A673 (cell line): ENCODE measurements at regions not wholly inside any gene's neighbourhood (a gene's known extent, or its start where the extent isn't known, plus 50 kb on each side); places are given as distances from the start of the nearest gene placed in this dataset.

Experiments used
- BruUV-seq: library from RNA; stranded (reverse); fragments of 400-500 nt; replicated peaks from 2 replicates; lab custom pipeline; 2021; lab: Mats Ljungman, UMichigan
- CTCF ChIA-PET: fragments of 300-600 bp; sonication (Branson Sonifier 250); formaldehyde crosslinking; loops from one replicate; lab custom pipeline; 2022; ENCODE audit warnings: antibody characterized with exemption; lab: Charles Lee
- POLR2A ChIA-PET: fragments of 300-600 bp; sonication (Branson Sonifier 250); formaldehyde crosslinking; loops from one replicate; lab custom pipeline; 2022; ENCODE audit warnings: antibody characterized with exemption; ENCODE audit not compliant: low non-redundant PET; lab: Charles Lee
- DNase-seq: peaks from one replicate; pipeline ENCODE4 v3.0.0-alpha.2; 2015; ENCODE audit warnings: low spot score
- H3K27ac ChIP-seq: fragments of 200-600 bp; sonication (generic); 2 replicates; pipeline ENCODE4 v1.5.1; 2016; ENCODE audit warnings: mixed run types, low read depth, mild to moderate bottlenecking, mixed read lengths, antibody characterized with exemption, low read length; ENCODE audit not compliant: poor library complexity, severe bottlenecking
- H3K27me3 ChIP-seq: fragments of 200-600 bp; sonication (generic); replicated peaks from 2 replicates; pipeline ENCODE4 v1.6.1; 2017; ENCODE audit warnings: mixed run types, low read depth, mild to moderate bottlenecking, mixed read lengths, antibody characterized with exemption, low read length; ENCODE audit not compliant: insufficient read depth, poor library complexity
- H3K36me3 ChIP-seq: fragments of 200-600 bp; sonication (generic); 2 replicates; pipeline ENCODE4 v1.6.1; 2016; ENCODE audit warnings: mixed run types, mild to moderate bottlenecking, mixed read lengths, antibody characterized with exemption, low read length; ENCODE audit not compliant: insufficient read depth, poor library complexity, severe bottlenecking
- H3K4me1 ChIP-seq: fragments of 200-600 bp; sonication (generic); 2 replicates; pipeline ENCODE4 v1.6.1; 2017; ENCODE audit warnings: mixed run types, mild to moderate bottlenecking, mixed read lengths, antibody characterized with exemption, low read length; ENCODE audit not compliant: insufficient read depth, poor library complexity, severe bottlenecking
- H3K4me3 ChIP-seq: fragments of 200-600 bp; sonication (generic); 2 replicates; pipeline ENCODE4 v1.5.1; 2016; ENCODE audit warnings: low read depth, mixed run types, mild to moderate bottlenecking, mixed read lengths, low read length; ENCODE audit not compliant: poor library complexity, severe bottlenecking
- H3K9me3 ChIP-seq: fragments of 200-600 bp; sonication (generic); 2 replicates; pipeline ENCODE4 v1.6.1; 2016; ENCODE audit warnings: mixed run types, low read depth, mild to moderate bottlenecking, mixed read lengths, antibody characterized with exemption, low read length; ENCODE audit not compliant: poor library complexity, severe bottlenecking
- EZH2 ChIP-seq: fragments of 200-600 bp; sonication (generic); IDR thresholded peaks from 2 replicates; pipeline ENCODE4 v1.6.1; 2017; ENCODE audit warnings: borderline replicate concordance, low read depth, mild to moderate bottlenecking, mixed read lengths, antibody characterized with exemption, low read length; ENCODE audit not compliant: poor library complexity, severe bottlenecking
- intact Hi-C: fragments of 100-400 bp; cut with micrococcal nuclease; formaldehyde crosslinking; loops from one replicate; pipeline ENCODE4 v1.10.0; 2022; ENCODE audit not compliant: unreplicated experiment
- TF ChIP-seq, protein P1 (sequence below): fragments of 300-800, 200-600 bp; sonication (generic); conservative IDR thresholded peaks from 2 replicates; pipeline ENCODE4 v1.5.1; 2017; ENCODE audit warnings: low read depth, mild to moderate bottlenecking, antibody characterized with exemption, low read length, moderate library complexity, mixed read lengths

DNA sequence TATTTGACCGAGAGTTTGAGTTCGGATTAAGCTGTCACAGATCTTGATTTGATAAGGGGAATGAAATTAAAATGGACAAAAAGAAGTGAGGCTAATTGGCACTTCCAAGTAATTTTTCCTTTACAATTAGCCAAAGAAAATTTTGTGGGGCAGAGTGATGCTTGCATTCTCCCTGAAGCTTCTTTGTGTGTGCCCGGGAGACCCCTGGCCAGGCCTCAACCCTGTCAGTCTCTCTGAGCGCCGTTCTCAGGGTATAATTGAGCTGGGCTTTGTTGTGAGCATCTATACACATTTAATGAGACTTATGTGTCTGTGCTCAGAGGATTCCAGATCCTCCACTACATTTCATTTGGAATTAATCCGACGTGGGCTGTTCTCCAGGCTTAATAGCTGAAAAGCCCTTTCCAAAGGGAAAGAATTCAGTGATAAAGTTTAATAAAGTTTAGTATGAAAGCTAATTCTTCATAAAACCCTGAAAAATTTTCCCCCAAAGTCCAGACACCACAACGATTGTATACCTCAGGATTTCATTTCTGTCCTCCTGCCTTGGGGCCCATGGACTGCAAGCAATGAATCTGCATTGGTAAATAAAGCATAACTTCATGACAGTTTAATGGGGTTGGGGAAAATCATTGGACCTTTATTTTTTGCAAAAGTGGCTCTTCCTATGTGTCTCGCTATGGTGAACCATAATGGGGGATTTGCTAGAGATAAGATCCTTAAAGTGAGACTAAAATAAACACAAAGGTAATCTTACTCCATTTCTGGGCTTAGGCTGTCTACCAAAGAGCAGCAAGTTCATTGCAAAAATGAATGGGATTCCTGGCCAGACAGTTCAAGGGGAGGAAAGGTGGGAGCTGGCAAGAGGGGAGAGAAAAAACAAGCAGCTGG lies 292.6 kb downstream of the C12orf75 start:
- POLR2A ChIA-PET = no interaction called here
- no peak overlapping the region for H3K27ac ChIP-seq
- no peaks in the 10 kb centered on the region for H3K9me3 ChIP-seq
- H3K4me3 ChIP-seq = no peak overlapping the region
- no peaks in the 10 kb centered on the region for H3K4me1 ChIP-seq
- BruUV-seq = no TSS peak
- TF ChIP-seq, protein P1, sequence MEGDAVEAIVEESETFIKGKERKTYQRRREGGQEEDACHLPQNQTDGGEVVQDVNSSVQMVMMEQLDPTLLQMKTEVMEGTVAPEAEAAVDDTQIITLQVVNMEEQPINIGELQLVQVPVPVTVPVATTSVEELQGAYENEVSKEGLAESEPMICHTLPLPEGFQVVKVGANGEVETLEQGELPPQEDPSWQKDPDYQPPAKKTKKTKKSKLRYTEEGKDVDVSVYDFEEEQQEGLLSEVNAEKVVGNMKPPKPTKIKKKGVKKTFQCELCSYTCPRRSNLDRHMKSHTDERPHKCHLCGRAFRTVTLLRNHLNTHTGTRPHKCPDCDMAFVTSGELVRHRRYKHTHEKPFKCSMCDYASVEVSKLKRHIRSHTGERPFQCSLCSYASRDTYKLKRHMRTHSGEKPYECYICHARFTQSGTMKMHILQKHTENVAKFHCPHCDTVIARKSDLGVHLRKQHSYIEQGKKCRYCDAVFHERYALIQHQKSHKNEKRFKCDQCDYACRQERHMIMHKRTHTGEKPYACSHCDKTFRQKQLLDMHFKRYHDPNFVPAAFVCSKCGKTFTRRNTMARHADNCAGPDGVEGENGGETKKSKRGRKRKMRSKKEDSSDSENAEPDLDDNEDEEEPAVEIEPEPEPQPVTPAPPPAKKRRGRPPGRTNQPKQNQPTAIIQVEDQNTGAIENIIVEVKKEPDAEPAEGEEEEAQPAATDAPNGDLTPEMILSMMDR = no peak
- no peak for TF ChIP-seq EZH2
- H3K36me3 ChIP-seq = no peaks in the 10 kb centered on the region
- intact Hi-C loops = no loop called here
- H3K27me3 ChIP-seq = no peaks in the 10 kb centered on the region
- no peak for DNase-seq
- CTCF ChIA-PET = no interaction called here

DNA sequence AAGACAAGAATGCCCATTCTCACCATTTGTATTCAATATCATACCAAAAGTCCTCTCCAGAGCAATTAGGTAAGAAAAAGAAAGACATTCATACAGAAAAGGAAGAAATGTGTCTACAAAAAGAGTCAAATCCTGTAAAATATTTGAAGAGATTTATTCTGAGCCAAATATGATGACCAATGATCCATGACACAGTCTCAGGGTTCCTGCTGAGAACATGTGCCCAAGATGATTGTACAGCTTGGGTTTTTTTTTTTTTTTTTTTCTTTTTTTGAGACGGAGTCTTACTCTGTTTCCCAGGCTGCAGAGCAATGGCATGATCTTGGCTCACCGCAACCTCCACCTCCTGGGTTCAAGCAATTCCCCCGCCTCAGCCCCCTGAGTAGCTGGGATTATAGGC lies 296.2 kb downstream of the C12orf75 start:
- Histone ChIP-seq H3K27ac (no peak overlapping the region), H3K27me3 (no peaks in the 10 kb centered on the region), H3K4me1 (no peaks in the 10 kb centered on the region), H3K36me3 (no peaks in the 10 kb centered on the region), H3K9me3 (no peaks in the 10 kb centered on the region), H3K4me3 (no peak overlapping the region)
- POLR2A ChIA-PET = no interaction called here
- CTCF ChIA-PET = no interaction called here
- intact Hi-C loops = no loop called here
- no TSS peak for BruUV-seq
- no peak for DNase-seq
- TF ChIP-seq, protein P1 = no peak
- no peak for TF ChIP-seq EZH2

DNA sequence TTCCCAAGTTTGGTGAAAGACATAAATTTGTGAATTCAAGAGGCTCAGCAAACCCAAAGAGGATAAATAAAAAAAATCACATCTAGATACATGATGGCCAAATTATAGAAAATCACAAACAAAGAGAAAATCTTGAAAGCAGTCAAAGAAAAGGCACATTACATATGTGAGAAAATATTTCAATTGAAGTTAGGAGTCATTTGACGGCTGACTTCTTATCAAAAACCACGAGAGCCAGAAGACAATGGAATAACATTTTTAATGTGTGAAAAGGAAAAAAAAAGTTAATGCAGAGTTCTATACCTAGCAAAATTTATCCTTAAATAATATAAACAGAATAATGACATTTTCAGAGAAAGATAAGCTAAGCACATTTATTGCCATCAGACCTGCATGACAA lies 307.0 kb downstream of the C12orf75 start:
- POLR2A ChIA-PET = no interaction called here
- Histone ChIP-seq H3K9me3 (peaks cover 7% of the 10 kb centered on the region), H3K27me3 (no peaks in the 10 kb centered on the region), H3K4me1 (no peaks in the 10 kb centered on the region), H3K36me3 (no peaks in the 10 kb centered on the region), H3K27ac (no peak overlapping the region), H3K4me3 (no peak overlapping the region)
- CTCF ChIA-PET = no interaction called here
- intact Hi-C loops = no loop called here
- BruUV-seq = no TSS peak
- TF ChIP-seq, protein P1 = no peak
- TF ChIP-seq EZH2 = no peak
- no peak for DNase-seq
